T-helper 1 cell (primary cell): ENCODE measurements at regions not wholly inside any gene's neighbourhood (a gene's known extent, or its start where the extent isn't known, plus 50 kb on each side); places are given as distances from the start of the nearest gene placed in this dataset.

Source experiments
- DNase-seq, 5 donors: peaks; one replicate each; pipeline ENCODE4 v3.0.0-alpha.2; 2012 to 2020

DNA sequence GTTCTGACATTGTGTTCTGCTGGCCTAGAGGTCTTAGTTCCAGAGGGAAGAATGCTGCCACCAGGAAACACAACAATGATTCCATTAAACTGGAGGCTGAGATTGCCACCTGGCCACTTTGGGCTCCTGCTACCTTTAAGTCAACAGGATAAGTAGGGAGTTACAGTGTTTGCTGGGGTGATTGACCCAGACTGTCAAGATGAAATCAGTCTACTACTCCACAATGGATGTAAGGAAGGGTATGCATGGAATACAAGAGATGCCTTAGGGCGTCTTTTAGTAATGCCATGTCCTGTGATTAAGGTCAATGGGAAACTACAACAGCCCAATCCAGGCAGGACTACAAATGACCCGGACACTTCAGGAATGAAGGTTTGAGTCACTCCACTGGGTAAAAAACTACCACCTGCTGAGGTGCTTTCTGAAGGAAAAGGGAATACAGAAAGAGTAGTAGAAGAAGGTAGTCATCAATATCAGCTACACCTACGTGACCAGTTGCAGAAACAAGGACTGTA lies 852.6 kb downstream of the LRFN5 start:
- DNase-seq = no peak

DNA sequence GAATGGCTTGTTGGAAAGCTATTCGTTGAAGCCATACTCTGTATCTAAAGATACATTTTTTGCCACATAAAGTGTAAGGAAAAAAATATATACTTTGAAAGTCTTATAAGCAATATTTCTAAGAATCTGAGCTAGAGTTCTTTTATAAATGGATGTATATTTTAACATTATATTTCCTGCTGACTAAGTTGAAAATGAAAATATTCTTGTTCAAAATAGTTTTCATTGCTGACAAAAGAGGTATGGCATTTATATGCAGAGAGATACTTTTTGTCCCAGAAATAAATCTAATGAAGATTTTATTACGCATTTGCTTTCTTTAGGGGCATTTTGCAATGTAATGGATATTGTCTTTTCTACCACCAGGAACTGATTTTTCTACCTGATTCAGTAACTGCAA lies 834.9 kb downstream of the LRFN5 start:
- no peak for DNase-seq

DNA sequence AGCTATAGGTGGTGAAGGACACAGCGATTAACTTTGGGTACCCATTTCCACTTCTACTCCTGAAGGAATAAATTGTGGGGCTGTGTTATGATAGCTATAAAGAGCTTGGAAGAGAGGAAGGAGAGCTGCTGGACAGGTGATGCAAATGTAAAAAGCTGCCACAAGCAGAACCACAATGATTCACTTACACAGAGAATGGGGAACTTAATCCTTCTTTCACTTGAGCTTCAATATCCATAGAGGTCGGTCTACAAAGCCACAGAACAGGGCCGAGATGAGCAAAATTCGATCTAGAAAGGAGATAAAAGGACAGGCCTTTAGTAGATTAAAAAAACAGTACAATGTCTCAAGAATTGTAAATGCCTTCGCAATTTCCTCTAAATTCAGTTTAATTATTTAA lies 831.1 kb downstream of the LRFN5 start:
- DNase-seq = no peak

DNA sequence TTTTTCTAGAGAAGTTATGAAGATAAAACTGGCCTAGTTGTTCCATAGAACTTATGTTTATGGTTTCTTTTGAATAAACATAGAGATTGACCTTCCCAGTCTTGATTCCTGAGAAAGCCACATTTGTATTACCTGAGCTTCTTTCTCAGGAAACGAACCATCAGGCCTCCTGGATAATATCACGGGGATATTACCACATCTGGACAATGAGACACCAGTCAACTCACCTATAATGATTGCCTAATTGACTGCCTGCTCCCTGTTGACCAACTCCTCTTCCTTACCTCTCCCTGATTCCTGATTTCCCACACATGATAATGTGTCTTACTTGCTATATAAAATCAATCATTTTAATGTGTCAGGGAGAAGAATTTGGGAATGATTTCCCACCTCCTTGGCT lies 822.7 kb downstream of the LRFN5 start:
- DNase-seq = no peak

DNA sequence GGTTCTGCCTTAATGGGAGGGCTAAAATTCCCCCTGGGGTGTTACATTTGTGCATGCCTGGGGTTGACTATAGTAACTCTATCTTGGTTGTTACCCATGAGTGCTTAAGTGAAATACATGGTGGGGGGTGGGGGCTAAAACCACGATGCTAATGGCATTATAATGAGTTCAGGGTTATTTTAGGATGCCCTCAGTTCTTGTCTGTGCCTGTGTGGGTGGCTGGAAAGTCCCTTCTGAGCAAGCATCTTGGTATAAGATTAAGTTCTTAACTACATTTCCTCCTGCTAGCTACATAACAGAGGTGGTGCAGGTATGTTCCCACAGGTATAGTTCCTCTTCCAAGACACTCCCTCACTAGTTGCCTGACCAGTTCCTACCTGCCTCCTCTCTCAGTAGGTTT lies 822.3 kb downstream of the LRFN5 start:
- DNase-seq = no peak

DNA sequence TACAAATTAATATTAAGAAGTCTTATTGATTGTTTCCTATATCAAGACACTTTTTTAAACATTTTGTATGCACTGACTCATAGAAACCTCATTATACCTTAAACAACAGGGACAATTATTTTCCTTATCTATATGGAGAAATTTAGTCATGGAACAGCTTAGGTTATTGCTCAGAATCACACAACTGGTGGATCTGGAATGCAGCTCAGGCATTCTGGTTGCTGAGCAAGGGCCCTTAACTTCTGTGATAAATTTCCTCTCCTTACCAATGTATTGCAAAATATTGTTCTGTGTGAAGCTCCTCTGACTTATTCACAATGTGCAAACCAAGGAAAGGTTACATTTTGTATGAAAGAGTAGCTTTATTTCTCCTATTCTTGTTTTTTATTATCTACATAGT lies 817.8 kb downstream of the LRFN5 start:
- no peak for DNase-seq

DNA sequence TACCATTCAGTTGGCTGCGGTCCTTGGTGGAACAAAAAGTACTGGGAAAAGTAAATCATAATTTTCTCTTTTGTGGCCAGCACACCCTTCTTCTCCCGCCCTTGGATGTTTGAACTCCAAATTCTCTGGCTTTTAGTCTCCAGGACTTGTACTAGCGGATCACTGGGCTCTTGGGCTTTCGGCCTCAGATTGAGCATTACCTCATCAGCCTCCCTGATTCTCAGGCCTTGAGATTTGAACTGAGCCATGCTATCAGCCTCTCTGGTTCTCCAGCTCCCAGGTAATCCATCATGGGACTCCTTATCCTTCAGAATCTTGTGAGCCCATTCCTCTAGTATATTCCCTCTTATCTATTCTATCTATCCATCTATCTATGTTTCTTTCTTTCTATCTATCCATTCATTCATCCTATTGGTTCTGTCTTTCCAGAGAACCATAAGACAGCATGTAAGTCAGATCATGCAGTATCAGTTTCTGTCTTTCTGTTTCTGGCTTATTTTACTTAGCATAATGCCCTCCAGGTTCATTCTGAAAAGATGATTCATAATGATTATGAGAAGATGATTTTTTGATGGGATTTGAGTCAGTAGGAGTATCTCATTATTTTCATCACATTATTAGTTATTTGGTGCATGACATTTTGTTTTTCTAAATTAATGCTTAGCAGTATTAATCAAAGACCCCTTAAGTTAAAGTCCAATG lies 814.9 kb downstream of the LRFN5 start:
- no peak for DNase-seq

DNA sequence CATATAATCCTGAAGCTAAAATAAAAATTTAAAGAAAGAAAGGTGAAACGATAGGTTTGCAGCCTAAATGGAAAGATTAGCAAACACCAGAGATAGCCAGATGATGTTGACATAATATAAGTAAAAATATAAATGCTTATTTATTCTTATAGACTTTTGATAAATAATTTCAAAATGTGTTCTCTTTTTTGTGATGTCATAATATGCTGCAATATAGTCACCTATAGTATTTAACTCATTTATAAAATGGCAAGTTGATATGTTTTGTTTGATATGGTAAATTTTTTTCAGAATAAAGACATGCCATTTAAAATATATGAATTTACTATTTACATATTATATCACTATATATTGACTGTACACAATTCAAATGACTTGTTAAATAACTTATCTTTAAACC lies 813.4 kb downstream of the LRFN5 start:
- DNase-seq = no peak

DNA sequence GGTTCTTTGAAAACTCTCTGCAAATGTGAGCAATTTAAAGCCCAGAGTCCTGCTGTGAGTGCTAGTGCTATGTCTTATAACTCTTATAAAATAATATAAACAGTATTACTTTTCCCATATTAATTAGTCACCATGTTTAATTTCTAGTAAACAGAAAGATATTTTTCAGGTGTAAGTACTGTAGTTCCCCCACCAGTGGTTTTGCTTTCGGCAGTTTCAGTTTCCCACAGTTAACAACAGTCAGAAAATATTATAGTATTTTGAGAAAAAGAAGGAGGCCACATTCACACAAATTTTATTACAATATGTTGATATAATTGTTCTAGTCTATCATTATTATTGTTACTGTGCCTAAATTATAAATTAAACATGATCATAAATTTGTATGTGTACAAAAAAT lies 800.5 kb downstream of the LRFN5 start:
- no peak for DNase-seq

DNA sequence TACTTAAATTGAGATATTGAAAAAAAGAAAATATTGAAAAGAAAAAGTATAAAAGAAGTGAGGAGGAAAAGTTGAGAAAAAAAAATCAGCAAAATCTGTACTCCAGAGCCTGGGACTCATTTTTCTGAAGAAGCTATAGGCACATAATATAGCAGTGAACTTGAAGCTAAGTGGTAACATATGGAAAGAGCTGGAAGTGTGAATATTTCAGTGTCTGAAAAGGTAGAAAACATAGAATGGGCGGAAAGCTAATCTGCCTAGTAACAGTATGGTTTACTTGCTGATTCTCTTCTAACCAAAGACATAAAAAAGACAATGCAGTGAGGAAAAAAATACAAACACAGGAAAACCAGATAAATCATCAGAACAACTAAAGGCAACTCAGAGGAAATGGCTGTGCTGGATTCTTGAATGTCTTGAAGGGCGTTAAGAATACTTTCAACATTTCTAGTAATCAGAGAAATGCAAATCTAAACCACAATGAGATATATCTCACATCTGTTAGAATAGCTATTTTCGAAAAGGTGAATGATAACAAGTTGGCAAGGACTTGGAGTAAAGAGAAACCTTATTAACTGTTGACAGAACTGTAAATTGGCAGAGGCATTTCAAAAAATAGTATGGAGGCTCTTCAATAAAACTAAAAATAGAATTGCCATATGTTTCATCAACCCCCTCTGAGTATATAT lies 784.6 kb downstream of the LRFN5 start:
- DNase-seq = no peak

DNA sequence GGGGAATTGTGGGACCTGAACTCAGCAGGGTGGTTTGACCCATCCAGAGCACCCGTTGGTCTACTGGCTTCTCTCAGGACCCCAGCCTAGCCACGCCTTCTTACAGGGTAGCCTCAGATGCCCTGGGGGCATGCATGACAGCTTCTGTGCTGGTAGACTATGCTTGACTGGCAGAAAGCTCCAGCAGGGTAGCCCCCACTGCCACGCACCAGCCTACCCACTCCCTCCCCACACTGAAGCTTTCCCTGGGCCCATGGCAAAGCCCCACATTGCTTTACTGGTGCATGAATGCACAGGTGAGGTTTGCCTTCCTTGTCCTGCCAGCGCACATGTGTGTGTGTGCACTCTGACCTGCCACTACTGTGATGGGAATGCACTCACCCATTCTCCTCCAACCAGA lies 772.2 kb downstream of the LRFN5 start:
- DNase-seq = peak in 1 of 5 donors; percentile 3

DNA sequence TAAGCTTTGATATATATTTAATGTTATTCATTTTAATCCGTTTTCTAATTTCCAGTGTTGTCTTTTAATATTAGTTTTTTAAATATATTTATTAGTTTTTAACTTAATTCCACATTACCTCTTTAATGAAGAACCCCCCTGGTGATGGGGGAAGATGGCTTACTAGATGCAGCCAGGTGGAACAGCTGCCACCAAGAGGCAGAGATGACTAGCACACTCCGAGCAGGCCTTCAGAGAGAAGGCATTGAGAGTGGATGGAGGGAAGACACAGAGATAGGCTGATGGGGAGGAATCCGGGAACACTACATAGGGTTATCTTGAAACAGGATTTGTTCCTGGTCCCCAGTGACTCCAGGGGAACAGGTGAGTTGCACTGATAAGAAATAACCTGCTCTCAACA lies 771.6 kb downstream of the LRFN5 start:
- no peak for DNase-seq

DNA sequence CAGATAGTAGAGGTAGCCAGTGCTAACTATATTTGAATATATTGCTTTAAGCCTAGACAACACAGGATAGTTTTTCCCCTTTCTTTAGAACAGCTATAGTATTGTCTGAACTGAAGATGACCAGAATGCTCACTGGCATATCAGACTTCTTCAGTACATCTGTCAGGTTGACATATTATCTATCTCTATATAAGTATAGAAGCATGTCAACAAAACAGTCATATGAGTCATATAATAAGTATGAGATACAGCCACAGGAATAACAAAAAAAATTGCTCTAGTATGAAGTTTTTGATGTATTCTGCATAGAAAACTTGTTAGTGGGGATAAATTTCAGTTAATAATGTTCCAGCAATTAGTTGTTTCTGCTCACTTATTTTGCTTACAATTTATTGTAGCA lies 767.7 kb downstream of the LRFN5 start:
- DNase-seq = no peak

DNA sequence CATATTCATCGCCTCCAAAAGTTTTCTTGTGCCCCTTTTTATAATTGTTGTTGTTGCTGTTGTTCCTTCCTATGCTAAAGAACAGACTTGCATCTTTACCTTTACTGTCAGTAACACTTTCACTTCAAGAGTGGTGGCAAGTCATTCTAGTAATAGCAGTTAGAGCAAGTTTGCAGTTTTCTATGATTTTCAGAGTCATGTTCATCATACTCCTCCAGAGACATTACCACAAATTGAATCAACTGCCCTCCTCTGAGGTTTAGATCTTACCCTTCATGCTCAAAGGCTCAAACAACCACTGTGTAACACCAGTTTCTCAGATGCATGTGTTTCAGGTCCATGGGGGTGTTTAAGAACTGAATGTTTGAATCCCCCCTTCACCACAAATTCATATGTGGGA lies 763.4 kb downstream of the LRFN5 start:
- no peak for DNase-seq

DNA sequence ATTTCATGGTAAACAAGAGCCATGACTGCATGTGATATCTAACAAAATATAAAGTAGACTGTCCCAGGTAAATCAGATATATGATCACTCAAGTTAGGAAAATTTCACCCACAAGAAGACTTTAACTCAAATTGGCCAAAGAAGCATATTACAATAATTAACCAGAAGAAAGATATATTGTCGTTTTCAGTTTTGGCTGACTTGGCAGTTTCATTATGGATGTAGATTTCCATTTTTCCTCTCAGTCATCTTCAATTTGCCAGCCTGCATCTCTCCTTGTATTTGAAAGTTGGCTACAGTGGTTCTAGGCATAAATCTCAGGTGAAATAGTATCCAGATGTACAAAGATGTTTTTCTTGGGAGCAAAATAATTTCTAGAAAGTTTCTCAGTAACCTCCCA lies 761.6 kb downstream of the LRFN5 start:
- no peak for DNase-seq

DNA sequence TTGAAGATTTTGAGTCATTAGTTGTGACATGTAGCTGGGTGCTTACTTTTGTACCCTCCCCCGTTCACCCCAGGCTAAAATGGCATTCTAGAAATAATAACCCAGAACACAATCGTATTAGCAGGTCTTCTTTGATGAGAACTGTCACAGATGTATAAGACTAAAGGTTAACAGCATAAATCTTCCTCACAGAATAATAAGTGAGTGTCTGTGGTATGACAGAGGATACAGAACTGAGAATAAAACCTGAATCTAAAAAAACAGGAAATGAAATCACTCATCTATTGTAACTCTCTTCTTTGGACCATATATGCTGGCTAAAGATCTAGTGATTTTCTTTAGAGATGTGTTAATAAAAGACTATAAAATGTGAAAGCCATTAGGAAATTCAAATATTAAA lies 746.6 kb downstream of the LRFN5 start:
- DNase-seq = no peak

DNA sequence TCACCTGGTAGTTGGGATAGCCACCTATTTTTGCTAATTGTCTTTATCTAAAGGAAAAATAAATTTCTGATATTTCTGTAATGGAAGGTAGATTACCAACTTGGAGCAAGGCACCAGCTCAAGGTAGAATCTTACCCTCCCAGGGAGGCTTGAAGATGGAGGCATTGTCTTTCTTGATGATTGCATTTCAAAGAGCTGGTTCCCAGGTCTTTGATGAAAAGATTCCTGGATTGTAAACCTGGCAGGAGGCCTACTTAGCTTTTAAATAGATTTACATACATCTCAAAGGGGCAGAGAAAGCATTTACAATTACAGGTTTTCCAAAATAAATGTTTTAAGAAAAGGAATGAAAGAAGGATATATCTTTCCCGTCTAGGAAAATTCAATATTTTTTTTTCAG lies 729.2 kb downstream of the LRFN5 start:
- no peak for DNase-seq

DNA sequence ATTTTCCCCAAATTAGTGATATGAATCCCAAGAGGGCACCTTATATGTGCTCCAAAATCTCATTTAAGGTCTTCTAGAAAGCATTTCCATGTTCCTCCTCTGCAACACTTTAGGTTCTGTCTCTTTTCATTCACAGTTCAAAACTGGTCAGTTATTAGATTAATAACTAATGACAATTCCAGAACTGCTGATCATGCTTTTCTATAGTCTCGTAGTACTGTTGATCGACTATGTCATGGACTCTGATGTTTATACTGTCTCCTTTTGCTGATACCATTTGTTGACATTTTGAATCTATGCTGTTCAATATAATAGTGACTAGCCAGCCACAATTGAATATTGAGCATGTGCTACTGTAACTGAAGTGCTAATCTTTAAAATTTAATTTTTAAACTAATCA lies 728.3 kb downstream of the LRFN5 start:
- DNase-seq = no peak

DNA sequence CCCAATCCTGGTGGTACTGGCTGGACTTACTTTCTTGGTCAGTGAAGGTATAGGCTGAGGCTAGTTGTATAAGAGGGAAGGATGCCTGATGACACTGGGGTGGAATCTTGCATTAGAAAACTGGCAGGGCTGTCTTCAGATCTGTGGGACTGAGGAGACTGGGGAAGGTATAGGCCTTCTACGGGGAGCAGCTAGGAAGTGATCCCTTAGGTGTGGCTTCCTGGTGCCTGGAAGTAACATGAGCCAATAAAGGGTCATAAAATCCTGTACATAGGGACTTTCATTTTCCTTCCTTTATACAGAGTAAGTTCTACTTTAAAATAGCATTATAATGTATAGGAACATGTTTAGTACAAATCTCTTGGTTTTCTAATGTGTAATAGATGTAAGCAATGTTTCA lies 716.8 kb downstream of the LRFN5 start:
- no peak for DNase-seq

DNA sequence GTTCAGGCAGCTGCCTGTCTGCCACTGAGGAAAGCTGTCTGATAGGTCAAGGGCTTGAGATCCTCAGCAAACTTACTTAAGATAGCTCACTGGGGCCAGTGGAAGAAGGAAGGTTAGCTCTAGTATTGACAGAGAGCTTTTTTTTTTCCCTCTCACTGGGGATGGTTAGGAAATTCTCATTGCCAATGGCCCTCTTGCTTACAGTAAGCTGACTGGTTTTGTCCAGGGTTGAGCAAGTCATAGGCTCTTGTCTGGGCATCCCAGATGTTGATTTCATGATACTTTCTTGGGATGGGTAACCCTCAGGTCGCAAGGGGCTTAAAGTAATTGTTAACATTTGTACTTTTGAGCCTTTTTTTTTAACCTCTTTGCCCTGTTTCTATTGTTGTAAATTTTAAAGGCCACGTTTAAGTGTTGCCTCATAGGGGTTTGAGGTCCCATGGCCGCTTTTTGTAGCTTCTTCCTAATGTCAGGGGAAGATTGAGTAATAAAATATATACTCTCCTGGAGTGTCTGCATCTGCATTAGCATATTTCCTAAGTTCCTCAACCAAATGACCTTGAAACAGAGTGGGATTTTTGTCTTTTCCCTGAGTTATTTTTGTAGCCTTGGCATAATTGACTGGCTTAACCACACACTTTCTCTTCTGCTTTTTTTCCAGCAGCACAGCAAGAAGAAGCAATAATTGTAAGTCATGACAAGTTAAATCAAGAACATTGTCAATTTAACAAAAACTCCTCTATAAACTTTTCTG lies 716.0 kb downstream of the LRFN5 start:
- DNase-seq = no peak

DNA sequence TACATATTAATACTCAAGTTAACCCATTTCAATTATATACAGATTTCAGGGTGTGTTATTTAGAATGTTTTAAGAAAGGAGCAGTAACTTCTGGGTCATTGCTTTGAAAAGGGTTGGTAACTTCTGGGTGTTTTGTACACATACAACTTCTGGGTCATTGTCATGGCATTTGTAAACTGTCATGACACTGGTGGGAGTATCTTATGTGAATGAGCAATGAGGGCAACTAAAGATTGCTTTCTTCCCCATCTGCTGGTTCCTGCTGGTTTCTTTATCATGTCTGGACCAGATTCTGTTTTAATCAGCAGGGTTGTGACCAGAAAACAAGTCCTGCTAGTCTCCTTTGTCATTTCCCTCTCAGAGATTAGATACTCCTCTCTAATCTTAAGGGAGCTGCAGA lies 713.3 kb downstream of the LRFN5 start:
- no peak for DNase-seq

DNA sequence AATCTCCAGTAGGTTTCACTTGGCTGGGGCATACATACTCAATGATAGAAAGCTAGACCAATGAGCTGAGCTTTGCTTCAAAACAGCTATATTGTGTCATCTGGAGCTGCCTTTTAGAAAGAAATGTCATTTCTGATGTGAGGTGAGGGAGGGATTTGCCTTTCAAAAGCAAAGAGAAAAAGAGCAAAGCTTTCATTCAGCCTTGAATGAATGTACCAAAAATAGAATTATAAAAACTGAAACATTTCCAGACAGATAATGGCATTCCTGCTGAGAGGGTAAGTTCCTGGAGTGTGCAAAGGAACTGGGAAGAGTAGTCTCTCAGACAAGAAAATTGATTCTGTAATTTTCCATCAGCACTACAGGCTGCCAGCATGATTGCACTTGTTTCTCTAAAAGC lies 710.0 kb downstream of the LRFN5 start:
- DNase-seq = no peak

DNA sequence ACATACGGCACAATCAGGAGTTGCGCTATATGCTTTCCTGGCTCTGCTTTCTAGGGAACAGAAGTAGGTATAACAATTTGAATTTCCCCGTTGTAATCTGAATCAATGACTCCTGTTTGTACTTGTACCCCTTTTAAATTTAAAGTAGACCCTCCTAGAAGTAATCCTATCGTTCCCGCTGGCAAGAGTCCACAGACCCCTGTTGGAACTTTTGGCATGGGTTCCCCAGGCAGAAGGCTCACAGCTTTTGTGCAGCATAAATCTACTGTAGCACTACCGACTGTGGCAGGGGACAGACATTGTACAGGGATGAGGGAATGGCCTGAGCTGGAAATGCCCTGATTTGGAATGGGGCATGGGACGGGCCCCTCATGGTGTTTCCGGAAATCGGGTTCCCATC lies 705.2 kb downstream of the LRFN5 start:
- DNase-seq = no peak

DNA sequence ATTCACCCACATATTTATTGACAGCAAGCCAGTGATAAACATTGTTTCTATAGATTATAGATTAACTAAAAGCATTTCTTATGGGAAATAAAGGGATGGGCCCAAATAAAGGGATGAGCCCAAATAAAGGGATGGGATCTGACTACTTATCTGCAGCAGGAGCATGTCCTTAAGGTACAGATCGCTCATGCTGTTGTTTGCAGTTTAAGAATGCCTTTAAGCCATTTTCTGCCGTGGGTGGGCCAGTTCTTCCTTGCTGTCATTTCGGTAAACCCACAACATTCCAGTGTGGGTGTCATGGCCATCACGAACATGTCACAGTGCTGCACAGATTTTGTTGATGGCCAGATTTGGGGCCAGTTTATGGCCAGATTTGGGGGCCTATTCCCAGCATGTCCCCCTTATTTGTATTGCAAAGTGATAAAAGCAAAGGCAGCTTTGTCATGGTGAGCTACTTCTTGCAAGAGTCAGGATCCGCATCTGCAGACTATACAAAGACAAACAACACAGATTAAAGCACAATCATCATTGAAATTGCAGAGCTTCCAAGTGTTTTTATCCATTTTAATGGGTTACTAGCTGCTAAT lies 700.7 kb downstream of the LRFN5 start:
- DNase-seq = no peak
